RWPE2 (cell line): ENCODE measurements at regions not wholly inside any gene's neighbourhood (a gene's known extent, or its start where the extent isn't known, plus 50 kb on each side); places are given as distances from the start of the nearest gene placed in this dataset.

Experiments used
- ATAC-seq: fragments of 200-7000 bp; cut with Tn5 transposase; 3 replicates; pipeline ENCODE4 v1.9.1; 2021; ENCODE audit warnings: low read depth
- DNase-seq: peaks from one replicate; pipeline ENCODE4 v3.0.0-alpha.2; 2020; ENCODE audit warnings: low spot score
- H3K27ac ChIP-seq: fragments of 450-650 bp; 2 replicates; pipeline ENCODE4 v1.5.1; 2017; ENCODE audit warnings: mild to moderate bottlenecking; ENCODE audit not compliant: poor library complexity, severe bottlenecking
- H3K27me3 ChIP-seq: fragments of 250-450 bp; sonication (Bioruptor Pico); 2 replicates; pipeline ENCODE4 v1.5.1; 2021; ENCODE audit warnings: mild to moderate bottlenecking, moderate library complexity; ENCODE audit not compliant: insufficient read depth, poor library complexity, severe bottlenecking
- H3K36me3 ChIP-seq: fragments of 250-450 bp; sonication (Bioruptor Pico); 2 replicates; pipeline ENCODE4 v1.5.1; 2020; ENCODE audit warnings: low read depth, mild to moderate bottlenecking, moderate library complexity
- H3K4me1 ChIP-seq: fragments of 250-450 bp; sonication (Bioruptor Pico); 2 replicates; pipeline ENCODE4 v1.5.1; 2021; ENCODE audit warnings: mild to moderate bottlenecking, moderate library complexity; ENCODE audit not compliant: insufficient read depth, poor library complexity, severe bottlenecking
- H3K4me3 ChIP-seq: fragments of 250-450 bp; sonication (Bioruptor Pico); 2 replicates; pipeline ENCODE4 v1.5.1; 2021; ENCODE audit warnings: mild to moderate bottlenecking, moderate library complexity; ENCODE audit not compliant: severe bottlenecking
- H3K9me3 ChIP-seq: fragments of 250-450 bp; sonication (Bioruptor Pico); 2 replicates; pipeline ENCODE4 v1.5.1; 2021; ENCODE audit warnings: mild to moderate bottlenecking, moderate library complexity; ENCODE audit not compliant: severe bottlenecking
- TF ChIP-seq, protein P1 (sequence below): fragments of 450-650 bp; IDR thresholded peaks from one replicate; pipeline ENCODE4 v1.5.1; 2017; ENCODE audit warnings: mild to moderate bottlenecking, moderate library complexity; ENCODE audit not compliant: poor library complexity, severe bottlenecking

DNA sequence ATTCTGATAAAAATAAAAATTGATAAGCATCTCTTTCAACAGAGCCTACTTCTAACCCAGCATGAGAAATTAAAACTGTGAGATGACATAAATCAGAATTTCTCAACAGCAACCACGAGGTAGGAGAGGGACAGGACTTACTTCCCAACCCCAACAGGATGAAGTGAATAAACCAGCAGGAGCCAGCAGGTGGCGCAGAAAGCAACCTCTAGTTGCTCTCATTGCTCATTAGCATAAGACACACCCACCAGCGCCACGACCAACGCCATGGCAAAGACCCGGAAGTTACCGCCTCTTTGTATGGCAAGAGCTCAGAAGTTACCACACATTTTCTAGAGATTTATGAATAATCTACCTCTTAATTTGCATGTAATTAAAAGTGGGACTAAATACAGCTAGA is 189.4 kb upstream of the CDH8 start:
- TF ChIP-seq, protein P1, sequence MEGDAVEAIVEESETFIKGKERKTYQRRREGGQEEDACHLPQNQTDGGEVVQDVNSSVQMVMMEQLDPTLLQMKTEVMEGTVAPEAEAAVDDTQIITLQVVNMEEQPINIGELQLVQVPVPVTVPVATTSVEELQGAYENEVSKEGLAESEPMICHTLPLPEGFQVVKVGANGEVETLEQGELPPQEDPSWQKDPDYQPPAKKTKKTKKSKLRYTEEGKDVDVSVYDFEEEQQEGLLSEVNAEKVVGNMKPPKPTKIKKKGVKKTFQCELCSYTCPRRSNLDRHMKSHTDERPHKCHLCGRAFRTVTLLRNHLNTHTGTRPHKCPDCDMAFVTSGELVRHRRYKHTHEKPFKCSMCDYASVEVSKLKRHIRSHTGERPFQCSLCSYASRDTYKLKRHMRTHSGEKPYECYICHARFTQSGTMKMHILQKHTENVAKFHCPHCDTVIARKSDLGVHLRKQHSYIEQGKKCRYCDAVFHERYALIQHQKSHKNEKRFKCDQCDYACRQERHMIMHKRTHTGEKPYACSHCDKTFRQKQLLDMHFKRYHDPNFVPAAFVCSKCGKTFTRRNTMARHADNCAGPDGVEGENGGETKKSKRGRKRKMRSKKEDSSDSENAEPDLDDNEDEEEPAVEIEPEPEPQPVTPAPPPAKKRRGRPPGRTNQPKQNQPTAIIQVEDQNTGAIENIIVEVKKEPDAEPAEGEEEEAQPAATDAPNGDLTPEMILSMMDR, result peak; percentile 85
- DNase-seq (peak; percentile 88), ATAC-seq (peak; percentile 97)
- Histone ChIP-seq H3K27ac (no peak overlapping the region), H3K27me3 (no peaks in the 10 kb centered on the region), H3K4me1 (peaks cover 4% of the 10 kb centered on the region), H3K4me3 (no peak overlapping the region), H3K36me3 (no peaks in the 10 kb centered on the region), H3K9me3 (no peaks in the 10 kb centered on the region)

DNA sequence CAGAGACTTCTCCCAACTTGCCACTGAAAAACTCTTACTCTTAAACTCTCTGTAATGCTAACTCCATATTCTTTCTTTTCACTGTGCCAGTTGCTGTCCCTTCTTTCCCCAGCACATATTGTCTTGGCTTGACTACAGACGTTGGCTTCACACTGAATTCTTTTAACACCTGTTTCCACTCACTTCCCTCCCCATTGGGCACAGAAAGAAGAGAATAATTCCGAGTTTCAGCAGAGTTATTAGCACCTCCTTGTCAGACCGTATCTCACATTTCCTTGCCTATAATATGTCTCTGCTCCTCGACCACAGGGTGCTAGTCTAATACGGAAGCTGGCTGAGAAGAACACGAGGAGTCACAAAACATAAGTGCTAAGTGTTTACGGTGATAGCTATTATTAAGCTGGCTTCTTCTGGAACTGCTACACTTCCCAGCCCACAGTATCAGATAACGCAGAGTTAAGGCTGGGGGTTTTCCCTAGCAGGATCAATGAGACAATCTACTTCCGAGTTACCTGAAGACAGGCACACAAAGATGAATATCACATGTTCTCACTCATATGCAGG is 188.5 kb upstream of the CDH8 start:
- Histone ChIP-seq H3K36me3 (no peaks in the 10 kb centered on the region), H3K27ac (no peak overlapping the region), H3K4me1 (peaks cover 4% of the 10 kb centered on the region), H3K27me3 (no peaks in the 10 kb centered on the region), H3K9me3 (no peaks in the 10 kb centered on the region), H3K4me3 (no peak overlapping the region)
- ATAC-seq, result no peak
- TF ChIP-seq, protein P1, result no peak
- no peak for DNase-seq

GRCh38 chr16:62216837-62217236 is 180.6 kb upstream of the CDH8 start:
- DNase-seq (no peak), ATAC-seq (no peak)
- Histone ChIP-seq H3K27ac (no peak overlapping the region), H3K36me3 (no peaks in the 10 kb centered on the region), H3K9me3 (no peaks in the 10 kb centered on the region), H3K4me1 (no peaks in the 10 kb centered on the region), H3K27me3 (no peaks in the 10 kb centered on the region), H3K4me3 (no peak overlapping the region)
- TF ChIP-seq, protein P1, result no peak

GRCh38 chr16:62213763-62214162 is 177.5 kb upstream of the CDH8 start:
- DNase-seq (no peak), ATAC-seq (no peak)
- Histone ChIP-seq H3K4me1 (no peaks in the 10 kb centered on the region), H3K27ac (no peak overlapping the region), H3K36me3 (no peaks in the 10 kb centered on the region), H3K4me3 (no peak overlapping the region), H3K9me3 (no peaks in the 10 kb centered on the region), H3K27me3 (peaks cover 12% of the 10 kb centered on the region)
- TF ChIP-seq, protein P1, result no peak

GRCh38 chr16:62208934-62209333 is 172.7 kb upstream of the CDH8 start:
- no peak for DNase-seq
- no peaks in the 10 kb centered on the region for H3K4me1 ChIP-seq
- TF ChIP-seq, protein P1, result no peak
- no peaks in the 10 kb centered on the region for H3K9me3 ChIP-seq
- H3K36me3 ChIP-seq, result no peaks in the 10 kb centered on the region
- no peak overlapping the region for H3K4me3 ChIP-seq
- ATAC-seq, result no peak
- H3K27ac ChIP-seq, result no peak overlapping the region
- peaks cover 16% of the 10 kb centered on the region for H3K27me3 ChIP-seq
